Colonic mucosa (tissue), 4 donors: ENCODE measurements at regions not wholly inside any gene's neighbourhood (a gene's known extent, or its start where the extent isn't known, plus 50 kb on each side); places are given as distances from the start of the nearest gene placed in this dataset.

Experiments
- DNase-seq: peaks from one replicate; pipeline ENCODE4 v3.0.0-alpha.2; 2020
- H3K27ac ChIP-seq: fragments of 200-600 bp; one replicate; pipeline ENCODE4 v1.8.0; 2021
- H3K27me3 ChIP-seq: fragments of 200-600 bp; one replicate; pipeline ENCODE4 v1.8.0; 2021
- H3K36me3 ChIP-seq: fragments of 200-600 bp; one replicate; pipeline ENCODE4 v1.8.0; 2021
- H3K4me1 ChIP-seq: fragments of 200-600 bp; one replicate; pipeline ENCODE4 v1.8.0; 2021; ENCODE audit warnings: mild to moderate bottlenecking
- H3K4me3 ChIP-seq: fragments of 200-600 bp; one replicate; pipeline ENCODE4 v1.8.0; 2021
- H3K9ac ChIP-seq, 2 donors: one replicate each; pipeline ENCODE4 v1.7.0; 2013; ENCODE audit warnings: control low read depth in 2 of 2, low read depth in 2 of 2, low read length in 2 of 2
- H3K9me3 ChIP-seq: fragments of 200-600 bp; one replicate; pipeline ENCODE4 v1.8.0; 2021
- CTCF ChIP-seq: fragments of 200-600 bp; IDR thresholded peaks from one replicate; pipeline ENCODE4 v1.8.0; 2022; ENCODE audit warnings: antibody characterized with exemption, mild to moderate bottlenecking
- intact Hi-C: fragments of 100-400 bp; cut with DNase I; formaldehyde crosslinking; loops from one replicate; pipeline ENCODE4 v1.14.1; 2022
- donor health status: healthy.
- donor health status: DM: no; HTN: no; CAD: no.
- donor health status: DM: no; HTN: no; CAD: no.

- H3K4me3 ChIP-seq, result no peak overlapping the region
- intact Hi-C loops, result no loop called here
These were observed 268.5 kb downstream of the ARAP2 start for GRCh38 chr4:35975617-35976355.

GRCh38 chr4:35978551-35978950 is 265.8 kb downstream of the ARAP2 start:
- intact Hi-C loops, result no loop called here
- DNase-seq, result no peak
- Histone ChIP-seq H3K27me3 (no peaks in the 10 kb centered on the region), H3K4me1 (no peaks in the 10 kb centered on the region), H3K9me3 (no peaks in the 10 kb centered on the region), H3K9ac (no peak overlapping the region), H3K36me3 (no peaks in the 10 kb centered on the region), H3K27ac (no peak overlapping the region), H3K4me3 (no peak overlapping the region)
- no peak for TF ChIP-seq CTCF

More at GRCh38 chr4:35975617-35976355, 268.5 kb downstream of the ARAP2 start:
- DNase-seq, result no peak
- Histone ChIP-seq H3K4me1 (no peaks in the 10 kb centered on the region), H3K36me3 (no peaks in the 10 kb centered on the region), H3K9me3 (no peaks in the 10 kb centered on the region), H3K27ac (no peak overlapping the region), H3K27me3 (no peaks in the 10 kb centered on the region), H3K9ac (no peak overlapping the region)
- TF ChIP-seq CTCF, result no peak

DNA sequence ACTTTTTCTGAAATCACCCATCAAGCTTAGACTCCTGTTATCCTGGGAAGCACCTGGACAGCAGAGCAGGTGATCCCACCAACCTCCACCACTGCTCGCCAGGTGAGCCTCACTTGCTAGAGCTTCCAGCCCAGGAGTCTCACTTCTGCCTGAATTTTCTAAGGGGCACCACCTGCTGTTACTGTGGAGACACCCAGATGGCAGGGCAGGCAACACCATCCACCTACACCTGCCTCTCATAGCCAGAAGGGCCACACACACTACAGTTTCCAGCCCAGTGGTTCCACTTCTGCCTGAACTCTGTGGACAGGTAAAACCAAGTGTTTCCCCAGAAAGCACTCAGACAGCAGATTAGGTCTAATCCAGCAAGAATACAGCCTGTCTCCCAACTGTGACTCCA is 262.0 kb downstream of the ARAP2 start:
- intact Hi-C loops, result no loop called here
- H3K27ac ChIP-seq, result no peak overlapping the region
- H3K4me3 ChIP-seq, result no peak overlapping the region
- no peaks in the 10 kb centered on the region for H3K4me1 ChIP-seq
- H3K36me3 ChIP-seq, result no peaks in the 10 kb centered on the region
- no peaks in the 10 kb centered on the region for H3K9me3 ChIP-seq
- DNase-seq, result no peak
- no peaks in the 10 kb centered on the region for H3K27me3 ChIP-seq
- no peak overlapping the region for H3K9ac ChIP-seq
- TF ChIP-seq CTCF, result no peak

- Histone ChIP-seq H3K4me3 (no peak overlapping the region), H3K4me1 (no peaks in the 10 kb centered on the region), H3K27ac (no peak overlapping the region), H3K9ac (no peak overlapping the region), H3K36me3 (no peaks in the 10 kb centered on the region), H3K9me3 (no peaks in the 10 kb centered on the region), H3K27me3 (no peaks in the 10 kb centered on the region)
- no peak for TF ChIP-seq CTCF
- no peak for DNase-seq
- intact Hi-C loops, result no loop called here
These were observed 257.8 kb downstream of the ARAP2 start for GRCh38 chr4:35986537-35986936.

- intact Hi-C loops, result no loop called here
- TF ChIP-seq CTCF, result no peak
- no peaks in the 10 kb centered on the region for H3K9me3 ChIP-seq
- no peaks in the 10 kb centered on the region for H3K4me1 ChIP-seq
- DNase-seq, result no peak
- H3K27me3 ChIP-seq, result no peaks in the 10 kb centered on the region
- no peak overlapping the region for H3K9ac ChIP-seq
- no peak overlapping the region for H3K4me3 ChIP-seq
- H3K36me3 ChIP-seq, result no peaks in the 10 kb centered on the region
- H3K27ac ChIP-seq, result no peak overlapping the region
These were observed 250.7 kb downstream of the ARAP2 start for GRCh38 chr4:35993606-35994005.
